ENCODE measurements at regions not wholly inside any gene's neighbourhood (a gene's known extent, or its start where the extent isn't known, plus 50 kb on each side); places are given as distances from the start of the nearest gene placed in this dataset.

- H3K9me3 Mint-ChIP-seq = no peaks in the 10 kb centered on the region
- H3K36me3 Mint-ChIP-seq (ENCODE audit: low read depth) = no peaks in the 10 kb centered on the region
- DNase-seq (ENCODE audit: low spot score) = no peak
- H3K27ac Mint-ChIP-seq = no peak overlapping the region
- H3K4me1 Mint-ChIP-seq (ENCODE audit: low read depth) = no peaks in the 10 kb centered on the region
- H3K4me3 Mint-ChIP-seq = no peak overlapping the region
- intact Hi-C loops (cut with micrococcal nuclease) = no loop called here
- H3K27me3 Mint-ChIP-seq (ENCODE audit: insufficient read depth) = no peaks in the 10 kb centered on the region
Observed at GRCh38 chr13:47549219-47549752, 451.8 kb downstream of the SUCLA2 start.

GRCh38 chr13:47548294-47548840, 452.7 kb downstream of the SUCLA2 start:
- Mint-ChIP-seq H3K9me3 (no peaks in the 10 kb centered on the region), H3K4me1 (ENCODE audit: low read depth) (no peaks in the 10 kb centered on the region), H3K27me3 (ENCODE audit: insufficient read depth) (no peaks in the 10 kb centered on the region), H3K27ac (no peak overlapping the region), H3K36me3 (ENCODE audit: low read depth) (no peaks in the 10 kb centered on the region), H3K4me3 (no peak overlapping the region)
- intact Hi-C loops (cut with micrococcal nuclease) = no loop called here
- no peak for DNase-seq (ENCODE audit: low spot score)

GRCh38 chr13:47546391-47547225, 454.5 kb downstream of the SUCLA2 start:
- DNase-seq (ENCODE audit: low spot score) = no peak
- Mint-ChIP-seq H3K27me3 (ENCODE audit: insufficient read depth) (peaks cover 1% of the 10 kb centered on the region), H3K36me3 (ENCODE audit: low read depth) (no peaks in the 10 kb centered on the region), H3K4me1 (ENCODE audit: low read depth) (no peaks in the 10 kb centered on the region), H3K27ac (no peak overlapping the region), H3K9me3 (no peaks in the 10 kb centered on the region), H3K4me3 (no peak overlapping the region)
- intact Hi-C loops (cut with micrococcal nuclease) = no loop called here

GRCh38 chr13:47545201-47546024, 455.7 kb downstream of the SUCLA2 start:
- Mint-ChIP-seq H3K9me3 (no peaks in the 10 kb centered on the region), H3K36me3 (ENCODE audit: low read depth) (no peaks in the 10 kb centered on the region), H3K4me3 (no peak overlapping the region), H3K27ac (no peak overlapping the region), H3K27me3 (ENCODE audit: insufficient read depth) (peaks cover 1% of the 10 kb centered on the region), H3K4me1 (ENCODE audit: low read depth) (no peaks in the 10 kb centered on the region)
- DNase-seq (ENCODE audit: low spot score) = no peak
- intact Hi-C loops (cut with micrococcal nuclease) = no loop called here

- Mint-ChIP-seq H3K36me3 (ENCODE audit: low read depth) (no peaks in the 10 kb centered on the region), H3K4me3 (no peak overlapping the region), H3K27me3 (ENCODE audit: insufficient read depth) (peaks cover 1% of the 10 kb centered on the region), H3K27ac (no peak overlapping the region), H3K9me3 (peaks cover 15% of the 10 kb centered on the region), H3K4me1 (ENCODE audit: low read depth) (no peaks in the 10 kb centered on the region)
- intact Hi-C loops (cut with micrococcal nuclease) = loop anchor here (2.0 kb wide), 1 partner anchor 39 kb away; no protein-coding TSS in a partner anchor
- no peak for DNase-seq (ENCODE audit: low spot score)
Observed at GRCh38 chr13:47539317-47539716, 461.8 kb downstream of the SUCLA2 start.

GRCh38 chr13:47523771-47524170, 477.3 kb downstream of the SUCLA2 start:
- intact Hi-C loops (cut with micrococcal nuclease) = no loop called here
- peaks cover under 1% of the 10 kb centered on the region for H3K9me3 Mint-ChIP-seq
- no peak overlapping the region for H3K4me3 Mint-ChIP-seq
- no peaks in the 10 kb centered on the region for H3K4me1 Mint-ChIP-seq (ENCODE audit: low read depth)
- H3K27me3 Mint-ChIP-seq (ENCODE audit: insufficient read depth) = no peaks in the 10 kb centered on the region
- DNase-seq (ENCODE audit: low spot score) = no peak
- H3K27ac Mint-ChIP-seq = no peak overlapping the region
- H3K36me3 Mint-ChIP-seq (ENCODE audit: low read depth) = no peaks in the 10 kb centered on the region

GRCh38 chr13:47521890-47522487, 479.1 kb downstream of the SUCLA2 start:
- H3K36me3 Mint-ChIP-seq (ENCODE audit: low read depth) = no peaks in the 10 kb centered on the region
- H3K4me3 Mint-ChIP-seq = no peak overlapping the region
- no peaks in the 10 kb centered on the region for H3K27me3 Mint-ChIP-seq (ENCODE audit: insufficient read depth)
- H3K9me3 Mint-ChIP-seq = no peaks in the 10 kb centered on the region
- H3K4me1 Mint-ChIP-seq (ENCODE audit: low read depth) = no peaks in the 10 kb centered on the region
- intact Hi-C loops (cut with micrococcal nuclease) = no loop called here
- no peak for DNase-seq (ENCODE audit: low spot score)
- H3K27ac Mint-ChIP-seq = no peak overlapping the region

DNA sequence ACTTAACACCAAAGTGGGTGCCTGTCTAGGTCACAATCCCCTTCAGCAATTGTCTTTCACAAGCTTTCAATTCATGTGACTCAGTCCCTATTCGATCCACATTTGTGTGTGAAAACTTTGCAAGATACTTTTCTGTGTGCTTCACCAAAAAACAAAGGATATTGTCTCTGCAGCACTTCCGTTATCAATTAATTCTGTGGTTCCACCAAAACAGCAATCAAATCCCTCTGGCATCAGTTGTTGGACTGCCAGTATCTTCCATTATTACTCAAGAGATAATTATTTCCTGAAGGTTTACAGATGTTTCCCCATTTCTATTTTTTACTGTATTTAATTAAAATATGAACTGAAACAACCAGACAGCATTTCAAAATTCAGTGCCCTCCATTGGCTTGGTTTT, 481.4 kb downstream of the SUCLA2 start:
- Mint-ChIP-seq H3K4me3 (no peak overlapping the region), H3K36me3 (ENCODE audit: low read depth) (no peaks in the 10 kb centered on the region), H3K4me1 (ENCODE audit: low read depth) (no peaks in the 10 kb centered on the region), H3K27ac (no peak overlapping the region), H3K27me3 (ENCODE audit: insufficient read depth) (no peaks in the 10 kb centered on the region), H3K9me3 (peaks cover 3% of the 10 kb centered on the region)
- intact Hi-C loops (cut with micrococcal nuclease) = no loop called here
- DNase-seq (ENCODE audit: low spot score) = no peak

DNA sequence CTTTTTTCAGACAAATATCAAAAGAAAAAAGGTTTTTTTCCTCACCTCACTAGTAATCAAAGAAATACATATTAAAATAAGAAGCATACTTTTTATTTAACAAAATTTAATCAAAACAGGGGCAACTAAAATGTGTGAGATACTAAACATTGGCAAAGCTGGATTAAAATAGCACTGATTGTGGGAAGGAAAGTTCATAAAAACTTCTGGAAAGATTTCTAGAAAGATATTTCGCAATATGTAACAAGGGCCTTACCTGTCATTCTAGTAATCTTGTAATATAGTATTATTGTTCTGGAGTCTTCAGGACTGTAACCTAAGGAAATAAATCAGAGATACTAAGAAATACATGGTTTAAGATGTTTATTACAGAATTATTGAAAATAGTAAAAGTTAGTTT, 482.5 kb downstream of the SUCLA2 start:
- Mint-ChIP-seq H3K4me1 (ENCODE audit: low read depth) (no peaks in the 10 kb centered on the region), H3K4me3 (no peak overlapping the region), H3K27ac (no peak overlapping the region), H3K36me3 (ENCODE audit: low read depth) (no peaks in the 10 kb centered on the region), H3K9me3 (peaks cover 3% of the 10 kb centered on the region), H3K27me3 (ENCODE audit: insufficient read depth) (no peaks in the 10 kb centered on the region)
- intact Hi-C loops (cut with micrococcal nuclease) = no loop called here
- no peak for DNase-seq (ENCODE audit: low spot score)

- no peak for DNase-seq (ENCODE audit: low spot score)
- H3K27ac Mint-ChIP-seq = no peak overlapping the region
- H3K27me3 Mint-ChIP-seq (ENCODE audit: insufficient read depth) = no peaks in the 10 kb centered on the region
- no peaks in the 10 kb centered on the region for H3K36me3 Mint-ChIP-seq (ENCODE audit: low read depth)
- intact Hi-C loops (cut with micrococcal nuclease) = no loop called here
- no peak overlapping the region for H3K4me3 Mint-ChIP-seq
- peaks cover 3% of the 10 kb centered on the region for H3K9me3 Mint-ChIP-seq
- H3K4me1 Mint-ChIP-seq (ENCODE audit: low read depth) = no peaks in the 10 kb centered on the region
Observed at GRCh38 chr13:47511647-47512046, 489.4 kb downstream of the SUCLA2 start.

- DNase-seq (ENCODE audit: low spot score) = no peak
- intact Hi-C loops (cut with micrococcal nuclease) = no loop called here
- no peak overlapping the region for H3K4me3 Mint-ChIP-seq
Observed at GRCh38 chr13:47508527-47509228, 492.4 kb downstream of the SUCLA2 start.

DNA sequence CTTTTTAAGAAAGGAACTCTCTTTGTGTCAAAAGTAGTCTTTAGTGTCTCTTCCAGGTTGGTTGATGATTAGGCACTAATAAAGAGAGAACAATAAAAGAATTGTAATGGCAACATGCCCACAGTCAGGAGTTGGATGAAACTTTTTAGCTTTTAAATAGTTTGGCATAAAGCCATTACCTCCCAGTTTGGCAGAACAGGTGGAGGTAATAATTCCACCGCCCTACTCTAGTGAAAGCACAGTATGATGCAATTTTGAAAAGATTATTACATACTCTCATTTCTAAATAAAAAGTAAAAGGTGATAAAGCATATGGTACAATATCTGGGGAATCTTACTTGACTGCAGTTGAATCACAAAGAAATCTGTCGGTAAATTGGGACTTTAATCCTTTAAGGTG, 497.6 kb downstream of the SUCLA2 start:
- DNase-seq (ENCODE audit: low spot score) = no peak
- H3K4me3 Mint-ChIP-seq = no peak overlapping the region
- intact Hi-C loops (cut with micrococcal nuclease) = no loop called here
- no peak overlapping the region for H3K27ac Mint-ChIP-seq
- no peaks in the 10 kb centered on the region for H3K36me3 Mint-ChIP-seq (ENCODE audit: low read depth)
- no peaks in the 10 kb centered on the region for H3K9me3 Mint-ChIP-seq
- H3K4me1 Mint-ChIP-seq (ENCODE audit: low read depth) = no peaks in the 10 kb centered on the region
- H3K27me3 Mint-ChIP-seq (ENCODE audit: insufficient read depth) = no peaks in the 10 kb centered on the region

More at GRCh38 chr13:47508527-47509228, 492.4 kb downstream of the SUCLA2 start:
- H3K27me3 Mint-ChIP-seq (ENCODE audit: insufficient read depth) = no peaks in the 10 kb centered on the region
- no peaks in the 10 kb centered on the region for H3K9me3 Mint-ChIP-seq
- no peak overlapping the region for H3K27ac Mint-ChIP-seq
- no peaks in the 10 kb centered on the region for H3K36me3 Mint-ChIP-seq (ENCODE audit: low read depth)
- H3K4me1 Mint-ChIP-seq (ENCODE audit: low read depth) = no peaks in the 10 kb centered on the region

Measured in activated T-helper 1 cell treated with anti-CD3 and anti-CD28 coated beads, Interleukin-12 subunit alpha, Interleukin-12 subunit beta, Interleukin-2, Interleukin-4 antibody, amounts not matched to agents 30 ng/mL and 10 ng/mL and 1 ng/mL, durations not matched to agents 14 hours and 24 hours and 36 hours (primary cell).